ENCODE measurements at regions not wholly inside any gene's neighbourhood (a gene's known extent, or its start where the extent isn't known, plus 50 kb on each side); places are given as distances from the start of the nearest gene placed in this dataset.

GRCh38 chr2:223437788-223438187 lies 164.4 kb downstream of the SCG2 start:
- ChIA-PET POLR2A (no interaction called here), CTCF (no interaction called here)
- no peak for DNase-seq (ENCODE audit: extremely low spot score)
- no peak for TF ChIP-seq ARNT (IDR thresholded peaks at IDR 0.05)
- TF ChIP-seq FOXK2 (IDR thresholded peaks at IDR 0.05) = no peak
- TF ChIP-seq HDGF (IDR thresholded peaks at IDR 0.05; ENCODE audit: borderline replicate concordance) = no peak
- no peak for TF ChIP-seq PKNOX1 (IDR thresholded peaks at IDR 0.05)
- TF ChIP-seq NFRKB (IDR thresholded peaks at IDR 0.05) = no peak
- TF ChIP-seq L3MBTL2 (conservative IDR thresholded peaks at IDR 0.05) = no peak
- TF ChIP-seq CTBP1 (IDR thresholded peaks at IDR 0.05; ENCODE audit: borderline replicate concordance) = no peak
- no peak for TF ChIP-seq SUZ12 (IDR thresholded peaks at IDR 0.05)
- no peak for TF ChIP-seq ELF4 (IDR thresholded peaks at IDR 0.05)
- no peak for TF ChIP-seq BHLHE40 (IDR thresholded peaks at IDR 0.05; ENCODE audit: borderline replicate concordance)

- DNase-seq (ENCODE audit: extremely low spot score) = no peak
- ChIA-PET POLR2A (no interaction called here), CTCF (no interaction called here)
- TF ChIP-seq BHLHE40 (IDR thresholded peaks at IDR 0.05; ENCODE audit: borderline replicate concordance) (no peak), ELF4 (IDR thresholded peaks at IDR 0.05) (peak; percentile 65)
These were observed 163.0 kb downstream of the SCG2 start for GRCh38 chr2:223439184-223439583.

GRCh38 chr2:223439786-223440185 lies 162.4 kb downstream of the SCG2 start:
- TF ChIP-seq BHLHE40 (IDR thresholded peaks at IDR 0.05; ENCODE audit: borderline replicate concordance) (no peak), FOXA1 (IDR thresholded peaks at IDR 0.05) (no peak), SUZ12 (IDR thresholded peaks at IDR 0.05) (no peak), LEF1 (IDR thresholded peaks at IDR 0.05; ENCODE audit: borderline replicate concordance) (no peak), HDGF (IDR thresholded peaks at IDR 0.05; ENCODE audit: borderline replicate concordance) (no peak), ELF4 (IDR thresholded peaks at IDR 0.05) (no peak), CTBP1 (IDR thresholded peaks at IDR 0.05; ENCODE audit: borderline replicate concordance) (no peak), ARNT (IDR thresholded peaks at IDR 0.05) (no peak), ZNF384 (IDR thresholded peaks at IDR 0.05) (no peak), L3MBTL2 (conservative IDR thresholded peaks at IDR 0.05) (no peak), NFRKB (IDR thresholded peaks at IDR 0.05) (no peak), PKNOX1 (IDR thresholded peaks at IDR 0.05) (no peak), FOXM1 (IDR thresholded peaks at IDR 0.05; ENCODE audit: borderline replicate concordance) (no peak)
- CTCF ChIA-PET = no interaction called here
- DNase-seq (ENCODE audit: extremely low spot score) = no peak
- POLR2A ChIA-PET = no interaction called here

- no peak for DNase-seq (ENCODE audit: extremely low spot score)
- CTCF ChIA-PET = no interaction called here
- TF ChIP-seq FOXA1 (IDR thresholded peaks at IDR 0.05) (no peak), PKNOX1 (IDR thresholded peaks at IDR 0.05) (no peak), LEF1 (IDR thresholded peaks at IDR 0.05; ENCODE audit: borderline replicate concordance) (no peak), FOXM1 (IDR thresholded peaks at IDR 0.05; ENCODE audit: borderline replicate concordance) (no peak)
- POLR2A ChIA-PET = no interaction called here
These were observed 159.3 kb downstream of the SCG2 start for GRCh38 chr2:223442847-223443246.

- no peak for DNase-seq (ENCODE audit: extremely low spot score)
- TF ChIP-seq FOXA1 (IDR thresholded peaks at IDR 0.05) (no peak), PKNOX1 (IDR thresholded peaks at IDR 0.05) (no peak), TARDBP (IDR thresholded peaks at IDR 0.05) (no peak), BHLHE40 (IDR thresholded peaks at IDR 0.05; ENCODE audit: borderline replicate concordance) (no peak), NFRKB (IDR thresholded peaks at IDR 0.05) (no peak), CTBP1 (IDR thresholded peaks at IDR 0.05; ENCODE audit: borderline replicate concordance) (no peak), FOXM1 (IDR thresholded peaks at IDR 0.05; ENCODE audit: borderline replicate concordance) (no peak), SUZ12 (IDR thresholded peaks at IDR 0.05) (no peak), LEF1 (IDR thresholded peaks at IDR 0.05; ENCODE audit: borderline replicate concordance) (no peak), HDGF (IDR thresholded peaks at IDR 0.05; ENCODE audit: borderline replicate concordance) (no peak), L3MBTL2 (conservative IDR thresholded peaks at IDR 0.05) (no peak), ELF4 (IDR thresholded peaks at IDR 0.05) (no peak), FOXK2 (IDR thresholded peaks at IDR 0.05) (no peak), SP1 (IDR thresholded peaks at IDR 0.05) (no peak), ARNT (IDR thresholded peaks at IDR 0.05) (no peak), ZNF384 (IDR thresholded peaks at IDR 0.05) (no peak)
- CTCF ChIA-PET = no interaction called here
- POLR2A ChIA-PET = no interaction called here
These were observed 151.9 kb downstream of the SCG2 start for GRCh38 chr2:223450246-223450645.

GRCh38 chr2:223457301-223457700 lies 144.9 kb downstream of the SCG2 start:
- DNase-seq (ENCODE audit: extremely low spot score) = no peak
- ChIA-PET CTCF (no interaction called here), POLR2A (no interaction called here)
- TF ChIP-seq SP1 (IDR thresholded peaks at IDR 0.05) (no peak), HDGF (IDR thresholded peaks at IDR 0.05; ENCODE audit: borderline replicate concordance) (no peak), ARNT (IDR thresholded peaks at IDR 0.05) (no peak)

Data from HEK293T (cell line).